GM19043 (cell line): ENCODE measurements at regions not wholly inside any gene's neighbourhood (a gene's known extent, or its start where the extent isn't known, plus 50 kb on each side); places are given as distances from the start of the nearest gene placed in this dataset.

Source experiments
- ATAC-seq: cut with Tn5 transposase; IDR thresholded peaks from one replicate; pipeline ENCODE4 v1.9.1; 2021; ENCODE audit warnings: low read depth; ENCODE audit not compliant: unreplicated experiment

GRCh38 chr5:20500546-20500945 is 512.5 kb upstream of the CDH18 start:
- ATAC-seq, result no peak

- ATAC-seq, result no peak
Measured at GRCh38 chr5:20498926-20499325, 510.9 kb upstream of the CDH18 start.

GRCh38 chr5:20498102-20498501 is 510.1 kb upstream of the CDH18 start:
- no peak for ATAC-seq

- no peak for ATAC-seq
Measured at GRCh38 chr5:20497356-20497755, 509.4 kb upstream of the CDH18 start.

- ATAC-seq, result no peak
Measured at GRCh38 chr5:20494706-20495105, 506.7 kb upstream of the CDH18 start.

- ATAC-seq, result no peak
Measured at GRCh38 chr5:20486826-20487225, 498.8 kb upstream of the CDH18 start.

- no peak for ATAC-seq
Measured at GRCh38 chr5:20476016-20476415, 488.0 kb upstream of the CDH18 start.

- no peak for ATAC-seq
Measured at GRCh38 chr5:20470997-20471396, 483.0 kb upstream of the CDH18 start.

- no peak for ATAC-seq
Measured at GRCh38 chr5:20469792-20470191, 481.8 kb upstream of the CDH18 start.

GRCh38 chr5:20469390-20469789 is 481.4 kb upstream of the CDH18 start:
- no peak for ATAC-seq

- no peak for ATAC-seq
Measured at GRCh38 chr5:20466512-20466911, 478.5 kb upstream of the CDH18 start.

GRCh38 chr5:20463206-20463605 is 475.2 kb upstream of the CDH18 start:
- no peak for ATAC-seq

- ATAC-seq, result no peak
Measured at GRCh38 chr5:20446121-20446520, 458.1 kb upstream of the CDH18 start.

GRCh38 chr5:20445326-20445860 is 457.4 kb upstream of the CDH18 start:
- no peak for ATAC-seq

GRCh38 chr5:20434786-20435185 is 446.8 kb upstream of the CDH18 start:
- no peak for ATAC-seq

GRCh38 chr5:20420991-20421595 is 433.1 kb upstream of the CDH18 start:
- no peak for ATAC-seq
